ENCODE measurements at regions not wholly inside any gene's neighbourhood (a gene's known extent, or its start where the extent isn't known, plus 50 kb on each side); places are given as distances from the start of the nearest gene placed in this dataset.

GRCh38 chrX:51837451-51837850, 56.0 kb upstream of the MAGED1 start:
- no peak for TF ChIP-seq CTCF (IDR thresholded peaks at IDR 0.05)
- no peak for TF ChIP-seq POLR2A (IDR thresholded peaks at IDR 0.05)
